ENCODE measurements at regions not wholly inside any gene's neighbourhood (a gene's known extent, or its start where the extent isn't known, plus 50 kb on each side); places are given as distances from the start of the nearest gene placed in this dataset.
A peak's percentile ranks its signal among the peaks of the same experiment; 100 is the strongest.
"Not testable (repeated sequence)": the region's sequence is repeated elsewhere in the genome, so short reads cannot be mapped to it uniquely, and the experiment has no call there.

DNA sequence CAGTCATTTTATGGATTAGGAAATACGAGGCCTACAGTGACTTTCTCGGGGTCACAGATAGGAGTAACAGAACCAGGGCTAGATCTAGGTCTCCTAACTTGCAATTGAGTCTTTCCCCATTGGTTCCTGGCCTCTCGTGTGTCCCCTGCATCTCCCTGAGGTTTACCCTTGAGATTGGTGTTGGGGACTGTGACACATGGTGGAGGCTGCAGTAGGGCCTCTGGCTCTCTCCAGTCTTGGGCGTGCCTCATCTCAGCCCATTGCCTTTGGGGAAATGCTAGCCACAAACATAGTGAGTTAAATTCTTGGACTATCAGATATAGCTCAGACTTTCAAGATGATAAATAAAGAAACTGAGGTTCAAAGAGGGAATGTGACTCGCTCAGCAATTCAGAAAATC, 212.1 kb downstream of the KCNRG start:
- no peak for DNase-seq (ENCODE audit: low read depth in 2 of 2)

DNA sequence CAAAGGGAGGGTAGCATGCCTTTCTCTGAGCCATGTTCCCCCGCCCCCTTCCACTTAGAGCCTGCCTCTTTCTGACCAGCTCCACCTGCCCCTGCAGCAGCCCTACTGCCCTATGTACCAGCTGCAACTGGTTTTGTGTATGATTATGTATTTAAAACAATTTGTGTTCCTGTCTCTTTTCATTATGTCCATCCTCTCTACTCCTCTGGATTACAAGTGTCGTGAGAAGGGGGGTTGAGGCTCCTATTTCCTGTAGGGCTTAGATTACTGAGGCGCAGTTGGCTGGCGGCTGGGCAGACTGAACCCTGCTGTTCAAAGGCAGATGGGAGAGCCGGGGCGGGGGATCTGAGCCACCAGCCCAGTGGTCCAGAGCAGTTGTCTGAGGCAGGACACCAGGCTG, 213.3 kb downstream of the KCNRG start:
- DNase-seq (ENCODE audit: low read depth in 2 of 2): no peak

DNA sequence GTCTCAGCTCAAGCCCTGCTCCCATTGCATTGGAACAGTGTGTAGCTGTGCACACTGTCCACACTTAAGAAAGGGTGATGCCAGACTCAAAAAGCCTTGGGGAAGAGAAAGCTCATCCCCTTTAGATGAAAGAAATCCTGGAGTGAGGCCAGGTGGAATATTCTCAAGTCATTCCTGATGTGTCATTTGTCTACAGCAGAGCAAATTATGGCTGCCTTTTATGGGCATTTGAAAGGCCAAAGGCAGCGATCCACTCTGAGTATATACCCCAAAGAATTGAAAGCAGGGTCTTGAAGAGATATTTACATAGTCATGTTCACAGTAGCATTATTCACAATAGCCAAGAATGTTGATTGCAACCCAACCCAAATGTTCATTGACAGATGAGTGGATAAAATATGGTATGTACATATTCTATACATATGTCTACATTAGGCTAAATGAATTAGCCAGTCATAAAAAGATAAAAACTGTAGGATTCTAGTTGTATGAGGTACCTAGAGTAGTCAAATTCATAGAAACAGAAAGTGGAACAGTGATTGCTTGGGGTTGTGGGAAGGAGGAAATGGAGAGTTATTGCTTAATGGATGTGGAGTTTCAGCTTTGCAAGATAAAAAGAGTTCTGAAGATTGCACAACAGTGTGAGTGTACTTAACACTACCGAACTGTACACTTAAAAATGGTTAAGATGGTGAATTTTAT, 214.9 kb downstream of the KCNRG start:
- no peak for DNase-seq (ENCODE audit: low read depth in 2 of 2)

DNA sequence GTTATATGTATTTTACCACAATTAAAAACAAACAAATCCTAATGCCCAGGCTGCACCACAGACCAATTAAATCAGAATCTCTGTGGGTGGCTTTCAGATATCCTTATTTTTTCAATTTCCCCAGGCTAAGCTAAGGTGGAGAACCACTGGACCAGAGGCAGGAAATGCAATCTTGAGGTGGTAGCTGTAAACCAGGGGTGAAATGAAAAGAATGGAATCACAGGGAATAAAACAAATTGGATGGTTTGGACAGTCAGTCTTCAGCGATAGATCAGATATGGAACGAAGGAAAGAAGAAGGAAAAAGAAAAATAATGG, 215.4 kb downstream of the KCNRG start:
- no peak for DNase-seq (ENCODE audit: low read depth in 2 of 2)

DNA sequence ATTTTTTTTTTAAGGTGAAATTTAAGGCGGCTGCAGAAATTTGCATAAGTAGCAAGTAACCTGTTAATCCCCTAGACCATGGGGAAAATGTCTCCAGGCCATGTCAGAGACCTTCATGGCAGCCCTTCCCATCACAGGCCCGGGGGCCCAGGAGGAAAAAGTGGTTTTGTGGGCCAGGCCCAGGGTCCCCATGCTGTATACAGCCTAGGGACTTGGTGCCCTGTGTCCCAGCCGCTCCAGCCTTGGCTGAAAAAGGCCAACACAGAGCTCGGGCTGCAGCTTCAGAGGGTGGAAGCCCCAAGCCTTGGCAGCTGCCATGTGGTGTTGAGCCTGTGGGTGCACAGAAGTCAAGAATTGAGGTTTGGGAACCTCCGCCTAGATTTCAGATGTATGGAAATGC, 218.3 kb downstream of the KCNRG start:
- not testable (repeated sequence) for DNase-seq (ENCODE audit: low read depth in 2 of 2)

DNA sequence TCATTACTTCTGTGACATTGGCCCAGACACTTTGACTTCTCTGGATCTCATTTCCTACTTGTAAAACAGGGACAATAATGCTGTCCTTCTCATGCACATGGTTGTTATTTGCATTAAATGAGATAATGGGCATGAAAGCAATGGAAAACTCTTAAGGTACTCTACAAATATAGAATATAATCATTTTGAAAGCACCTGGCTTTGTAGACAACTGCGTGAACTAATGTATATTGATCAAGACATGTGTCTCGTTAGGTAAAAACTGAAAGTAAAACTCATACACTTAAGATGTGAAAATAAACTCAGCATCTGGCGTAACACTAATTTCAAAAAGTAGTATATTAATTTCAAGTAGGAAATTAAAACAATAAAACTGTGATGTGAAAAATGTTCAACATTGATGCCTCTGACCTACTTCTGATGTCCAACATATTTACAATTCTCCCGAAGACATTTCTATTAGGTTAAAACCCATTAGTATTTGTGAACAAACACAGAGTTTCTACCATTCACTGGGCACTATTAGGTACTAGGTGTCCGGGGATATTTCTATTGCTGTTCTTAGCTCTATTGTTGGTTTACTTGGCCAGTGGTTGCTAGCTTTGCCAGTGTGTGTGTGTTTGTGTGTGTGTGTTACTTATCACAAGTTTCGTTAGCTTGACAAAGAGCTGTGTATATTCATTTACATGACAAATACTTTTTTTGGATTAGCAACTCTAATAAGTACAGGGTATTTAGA, 220.5 kb downstream of the KCNRG start:
- no peak for DNase-seq (ENCODE audit: low read depth in 2 of 2)

DNA sequence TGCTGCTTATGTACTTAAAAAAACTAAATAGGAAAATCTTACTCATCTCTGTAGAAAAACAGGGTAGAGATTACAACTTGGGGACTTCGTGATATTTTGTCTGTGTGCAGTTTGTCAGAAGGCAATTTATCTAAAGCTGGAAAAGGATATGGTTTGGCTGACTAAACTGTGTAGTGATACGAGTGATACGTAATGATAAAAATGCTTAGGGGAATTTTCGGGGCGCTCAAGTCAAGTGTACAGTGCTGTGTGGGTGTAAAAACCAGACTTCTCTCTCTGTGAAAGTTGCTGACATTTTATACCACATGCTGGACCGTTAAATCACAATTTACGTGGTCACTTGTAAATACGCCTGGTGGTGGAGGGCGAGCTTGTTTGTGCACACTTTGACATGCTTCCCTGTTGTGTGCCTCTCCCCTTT, 221.7 kb downstream of the KCNRG start:
- DNase-seq (ENCODE audit: low read depth in 2 of 2): no peak

DNA sequence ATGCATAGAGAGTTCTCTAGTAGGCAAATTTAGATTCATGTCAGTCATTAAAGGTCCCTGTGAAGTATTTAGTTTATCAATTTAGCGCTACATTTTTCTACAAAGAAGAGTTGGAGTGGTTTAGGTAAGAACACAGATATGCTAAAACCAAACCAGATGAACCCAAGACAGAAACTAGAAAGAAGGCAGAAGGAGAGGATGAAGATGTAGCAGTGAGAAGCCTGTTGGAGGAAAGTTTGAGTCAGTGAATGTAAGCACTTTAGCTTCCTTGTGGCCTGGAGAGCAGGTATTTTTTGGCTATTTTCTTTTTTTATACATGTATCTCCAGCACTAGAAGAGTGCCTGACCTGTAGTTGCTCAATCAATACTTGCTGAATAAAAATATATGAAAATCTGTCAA, 223.7 kb downstream of the KCNRG start:
- DNase-seq (ENCODE audit: low read depth in 2 of 2): no peak

DNA sequence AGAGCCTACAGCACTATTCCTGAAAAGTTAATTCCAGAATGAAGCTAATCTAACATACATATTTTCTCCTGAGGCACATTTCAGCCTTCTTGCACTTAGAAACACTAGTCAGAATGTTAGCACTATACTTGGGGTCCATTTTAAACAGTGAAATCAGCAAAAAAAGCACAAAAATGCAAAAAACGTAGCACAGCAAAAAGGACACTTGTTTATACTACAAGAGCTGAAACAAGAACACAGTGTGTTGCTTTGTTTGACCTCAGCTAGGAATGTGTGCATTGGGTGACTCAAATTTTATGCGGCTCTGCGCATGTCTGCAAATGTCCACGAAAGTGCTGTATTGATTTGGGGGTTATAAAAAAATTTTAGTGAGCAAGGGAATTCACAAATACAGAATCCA, 226.2 kb downstream of the KCNRG start:
- no peak for DNase-seq (ENCODE audit: low read depth in 2 of 2)

DNA sequence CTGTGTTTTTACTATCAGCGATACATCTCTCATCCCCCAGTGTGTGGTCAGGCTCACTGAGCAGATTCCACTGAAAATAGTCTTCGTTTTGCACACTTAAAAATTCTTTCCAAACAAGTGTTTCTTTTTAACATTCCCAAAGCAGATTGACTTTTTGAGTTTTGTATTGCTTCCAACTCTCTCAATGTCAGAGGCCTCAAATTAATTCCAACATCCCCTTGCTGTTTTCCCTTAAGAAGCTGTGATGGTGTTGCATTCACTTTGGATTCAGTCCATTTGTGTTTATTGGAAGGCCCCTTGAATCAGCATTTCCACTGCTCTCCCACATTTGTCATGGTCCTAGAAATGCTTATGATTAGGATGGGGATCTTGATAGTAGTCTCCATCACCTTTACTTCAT, 228.7 kb downstream of the KCNRG start:
- no peak for DNase-seq (ENCODE audit: low read depth in 2 of 2)

DNA sequence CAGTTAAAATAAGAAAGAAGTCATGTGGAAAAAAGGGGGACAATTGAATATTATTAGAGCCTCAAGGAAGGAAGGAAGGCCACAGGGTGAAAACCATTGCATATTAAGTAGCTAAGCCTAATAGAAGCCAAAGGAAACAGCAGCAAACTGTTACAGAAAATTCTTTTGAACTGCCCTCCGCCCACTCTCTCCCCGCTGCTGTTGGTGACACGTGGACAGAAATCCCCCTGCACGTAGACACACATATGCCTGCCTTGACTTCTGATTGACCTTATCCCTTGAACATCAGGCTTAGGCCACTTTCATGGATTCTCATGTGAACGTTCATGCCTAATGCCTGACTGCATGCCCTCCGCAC, 229.1 kb downstream of the KCNRG start:
- no peak for DNase-seq (ENCODE audit: low read depth in 2 of 2)

DNA sequence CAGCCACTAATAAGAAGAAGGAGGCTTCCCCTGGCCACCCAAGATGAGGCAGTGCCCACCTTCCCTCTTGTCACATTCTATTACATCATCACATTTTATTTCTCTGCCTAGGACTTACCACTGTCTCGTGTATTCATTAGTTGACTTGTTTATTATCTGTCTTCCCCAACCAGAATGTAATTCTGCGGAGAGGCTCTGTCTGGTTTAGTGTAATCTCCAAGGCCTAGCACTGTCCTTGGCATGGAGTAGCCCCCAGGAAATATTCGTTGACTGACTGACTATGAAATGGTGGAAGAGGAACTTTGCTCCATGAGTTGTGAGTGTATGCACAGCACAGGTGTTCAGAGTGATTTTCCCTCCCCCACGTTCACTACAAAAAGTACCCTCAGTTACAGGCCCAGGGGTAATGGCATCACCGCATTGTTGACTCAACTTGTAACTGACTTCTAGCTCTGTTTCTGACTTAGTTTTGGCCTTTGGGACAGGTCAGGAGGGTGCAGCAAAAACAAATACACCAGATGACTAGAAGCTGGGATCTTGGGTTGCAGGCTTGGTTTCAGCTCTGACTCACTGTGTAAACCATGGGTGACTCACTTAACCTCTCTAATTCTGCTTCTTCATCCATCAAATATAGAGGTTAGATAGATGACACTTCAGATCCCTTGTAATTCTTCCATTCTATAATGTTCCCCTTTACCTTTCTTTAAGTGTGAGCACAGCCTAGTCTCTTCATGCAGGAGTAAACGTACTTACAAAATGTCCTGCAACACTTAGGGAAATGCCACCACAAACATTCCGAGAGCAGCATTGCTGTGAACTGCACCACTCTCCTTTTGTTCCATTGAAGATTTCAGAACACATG, 229.7 kb downstream of the KCNRG start:
- DNase-seq (ENCODE audit: low read depth in 2 of 2): peak; percentile 32 to 33

DNA sequence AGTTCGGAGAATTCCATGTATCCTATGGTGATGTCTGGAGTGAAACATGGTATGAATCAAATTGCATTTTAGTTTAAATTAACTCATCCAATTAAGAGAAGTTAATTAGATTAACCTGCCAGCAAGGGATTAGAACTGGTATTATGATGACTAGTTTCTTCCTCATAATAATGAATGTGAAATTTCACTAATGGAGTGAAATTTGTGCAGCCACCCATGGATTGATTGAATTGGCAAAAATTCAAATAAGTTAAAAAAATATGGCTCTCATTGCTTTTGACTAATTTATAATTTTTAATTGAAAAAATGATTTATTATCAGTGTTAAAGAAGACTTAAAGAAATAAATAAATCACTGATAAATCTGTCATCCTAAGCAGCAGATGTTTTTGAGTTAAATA, 232.0 kb downstream of the KCNRG start:
- DNase-seq (ENCODE audit: low read depth in 2 of 2): no peak

DNA sequence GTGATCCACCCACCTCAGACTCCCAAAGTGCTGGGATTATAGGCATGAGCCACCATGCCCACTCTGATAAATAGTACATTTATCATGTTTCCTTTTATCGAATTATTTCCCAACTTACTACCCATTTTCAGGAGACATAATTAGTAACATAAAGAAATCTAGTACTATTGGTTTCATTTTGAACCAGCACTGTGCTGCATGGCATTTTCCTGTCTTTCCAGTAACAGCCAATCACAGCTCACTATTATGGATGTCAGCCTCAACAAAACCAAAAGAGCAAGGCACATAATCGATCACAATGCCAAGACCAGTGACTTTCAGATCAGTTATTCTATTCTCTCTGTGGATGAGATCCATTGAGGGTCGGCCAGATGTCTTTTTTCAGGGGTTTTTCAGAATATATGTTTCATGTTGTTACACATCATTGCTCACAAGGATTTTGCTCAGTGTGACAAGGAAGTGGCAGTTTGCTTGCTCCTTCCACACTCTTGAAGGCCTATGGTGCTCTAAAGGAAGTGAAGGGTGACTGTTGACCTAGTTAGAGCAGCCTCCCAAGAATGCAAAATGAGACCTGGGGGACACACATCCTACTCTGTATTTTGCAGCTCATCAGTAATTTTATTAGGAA, 233.4 kb downstream of the KCNRG start:
- DNase-seq (ENCODE audit: low read depth in 2 of 2): no peak

DNA sequence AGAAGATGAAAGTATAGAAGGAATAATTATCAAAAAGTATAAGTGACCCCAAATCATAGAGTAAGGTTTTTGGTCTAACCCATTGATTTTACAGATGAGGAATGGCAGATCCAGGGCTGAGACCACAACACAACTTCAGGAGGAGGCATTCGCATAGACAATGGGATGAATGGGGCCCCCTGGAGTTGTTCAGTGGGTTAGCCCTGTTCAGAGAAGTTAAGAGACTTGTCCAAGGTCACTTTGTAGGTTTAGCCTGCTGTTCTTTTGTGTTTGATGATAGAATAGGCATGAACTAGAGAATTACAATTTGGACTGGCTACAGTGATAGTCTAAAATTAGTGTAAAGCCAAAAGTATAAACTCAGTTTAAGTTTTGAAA, 233.9 kb downstream of the KCNRG start:
- no peak for DNase-seq (ENCODE audit: low read depth in 2 of 2)

DNA sequence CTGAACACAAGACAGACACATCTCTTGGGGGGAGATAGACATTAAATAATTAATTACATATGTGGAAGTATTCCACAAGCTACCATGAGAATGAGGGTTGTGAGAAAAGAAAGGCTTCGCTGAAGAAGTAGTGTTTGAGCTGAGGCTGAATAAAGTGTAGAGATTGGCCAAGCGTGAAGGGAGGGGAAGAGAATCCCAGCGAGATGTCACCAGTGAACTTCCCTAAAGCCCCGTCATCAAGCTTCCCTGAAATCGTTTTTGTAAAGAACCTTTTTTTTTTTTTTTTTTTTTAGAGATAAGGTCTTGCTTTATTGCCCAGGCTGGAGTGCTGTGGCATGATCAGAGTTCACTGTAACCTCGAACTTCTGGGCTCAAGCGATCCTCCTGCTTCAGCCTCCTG, 235.2 kb downstream of the KCNRG start:
- DNase-seq (ENCODE audit: low read depth in 2 of 2): no peak

DNA sequence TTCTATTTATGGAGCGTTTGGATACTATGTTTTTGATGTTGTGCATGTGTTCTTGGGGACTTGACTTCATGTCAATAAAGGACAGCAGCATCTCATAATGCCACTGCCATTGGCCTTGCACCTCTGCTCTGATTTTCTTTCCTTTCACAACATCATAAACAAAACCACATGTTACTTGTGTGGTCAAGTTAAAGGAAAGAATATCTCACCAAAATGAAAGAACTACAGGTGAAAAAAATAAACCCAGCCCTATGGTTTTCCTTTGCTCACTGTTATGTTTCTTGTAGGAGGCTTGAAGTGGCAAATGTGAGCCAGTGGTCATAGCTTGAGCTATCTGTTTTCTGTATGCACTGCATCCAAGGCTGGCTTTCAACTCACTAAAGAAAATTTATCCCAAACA, 240.4 kb downstream of the KCNRG start:
- no peak for DNase-seq (ENCODE audit: low read depth in 2 of 2)

DNA sequence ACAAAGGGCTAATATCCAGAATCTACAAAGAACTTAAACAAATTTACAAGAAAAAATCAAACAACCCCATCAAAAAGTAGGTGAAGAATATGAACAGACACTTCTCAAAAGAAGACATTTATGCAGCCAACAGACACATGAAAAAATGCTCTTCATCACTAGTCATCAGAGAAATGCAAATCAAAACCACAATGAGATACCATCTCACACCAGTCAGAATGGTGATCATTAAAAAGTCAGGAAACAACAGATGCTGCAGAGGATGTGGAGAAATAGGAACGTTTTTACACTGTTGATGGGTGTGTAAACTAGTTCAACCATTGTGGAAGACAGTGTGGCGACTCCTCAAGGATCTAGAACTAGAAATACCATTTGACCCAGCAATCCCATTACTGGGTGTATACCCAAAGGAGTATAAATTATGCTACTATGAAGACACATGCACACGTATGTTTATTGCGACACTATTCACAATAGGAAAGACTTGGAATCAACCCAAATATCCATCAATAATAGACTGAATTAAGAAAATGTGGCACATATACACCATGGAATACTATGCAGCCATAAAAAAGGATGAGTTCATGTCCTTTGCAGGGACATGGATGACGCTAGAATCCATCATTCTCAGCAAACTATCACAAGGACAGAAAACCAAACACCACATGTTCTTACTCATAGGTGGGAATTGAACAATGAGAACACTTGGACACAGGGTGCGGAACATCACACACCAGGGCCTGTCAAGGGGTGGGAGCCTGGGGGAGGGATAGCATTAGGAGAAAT, 241.5 kb downstream of the KCNRG start:
- DNase-seq (ENCODE audit: low read depth in 2 of 2): not testable (repeated sequence)

DNA sequence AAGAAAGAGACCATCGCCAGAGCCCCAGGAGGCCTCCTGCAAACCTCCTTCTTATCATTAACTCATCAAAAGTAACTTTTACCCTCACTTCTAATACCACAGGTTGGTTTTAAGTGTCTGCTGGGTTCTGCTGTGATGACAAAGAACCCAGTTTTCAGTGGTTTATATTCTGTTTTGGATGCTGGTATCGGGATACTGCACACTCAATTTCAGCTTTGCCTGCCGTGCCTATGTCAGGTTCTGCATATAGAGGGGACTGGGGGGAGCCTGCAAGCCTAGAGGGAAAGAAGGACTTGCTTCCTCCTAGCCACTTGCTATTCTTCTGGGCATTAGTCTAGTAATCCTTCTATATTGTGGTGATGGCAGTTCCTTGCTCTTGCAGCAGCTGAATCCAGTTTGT, 242.4 kb downstream of the KCNRG start:
- DNase-seq (ENCODE audit: low read depth in 2 of 2): no peak

DNA sequence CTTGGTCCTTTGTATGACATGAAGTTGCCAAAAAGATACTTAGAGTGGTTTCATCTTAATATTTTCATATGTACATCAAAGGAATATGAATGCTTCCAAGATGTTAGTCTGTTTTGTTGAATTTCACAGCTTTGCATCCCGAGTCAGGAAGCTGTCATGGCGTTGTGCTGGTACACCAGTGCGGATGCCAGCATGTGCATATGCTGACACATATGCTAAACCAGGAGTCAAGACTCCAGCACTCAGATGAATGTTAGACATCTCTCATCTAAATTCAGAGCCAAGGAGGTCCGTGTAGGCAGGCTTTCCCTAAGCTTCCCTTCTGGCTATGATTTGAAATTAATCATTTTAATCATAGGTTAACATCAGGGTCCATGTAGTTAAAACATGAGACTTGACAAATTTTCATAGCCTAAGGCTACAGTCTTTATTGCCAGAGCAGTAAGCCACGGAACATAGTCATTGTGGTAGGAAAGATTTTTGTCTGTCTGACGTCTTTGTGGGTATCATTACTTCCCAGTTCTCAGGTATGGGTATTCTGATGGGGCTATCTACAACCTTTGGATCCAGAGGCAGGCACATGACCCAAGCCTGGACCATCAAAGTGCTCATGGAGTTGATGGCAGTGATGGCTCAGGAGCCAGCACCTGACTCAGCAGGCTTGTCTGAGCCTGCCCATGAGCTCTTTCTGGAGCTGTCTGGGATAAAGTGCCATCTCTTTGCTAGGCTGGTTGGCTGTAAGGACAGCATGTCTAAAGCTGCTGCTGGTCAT, 246.1 kb downstream of the KCNRG start:
- DNase-seq (ENCODE audit: low read depth in 2 of 2): no peak

DNA sequence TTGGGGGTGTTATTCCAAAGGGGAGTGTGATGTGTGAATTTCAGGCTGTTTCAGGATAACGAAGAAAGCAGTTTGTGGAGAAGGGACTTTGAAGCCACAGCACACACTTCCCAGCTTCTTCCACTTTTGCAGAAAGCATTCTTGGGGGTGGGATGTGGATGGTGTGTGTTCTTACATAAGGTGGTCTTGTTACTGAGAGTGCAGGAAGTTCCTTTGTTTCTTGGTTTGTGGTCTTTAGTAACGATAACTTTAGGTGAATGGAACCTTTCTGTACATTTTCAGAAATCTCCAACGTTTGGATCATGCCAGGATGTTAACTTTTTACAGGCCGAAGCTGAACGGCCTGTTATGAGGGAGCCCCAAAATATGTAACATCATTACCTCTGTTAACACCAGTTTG, 251.8 kb downstream of the KCNRG start:
- DNase-seq (ENCODE audit: low read depth in 2 of 2): no peak
